Stimulated activated CD4-positive, alpha-beta T cell treated with anti-CD3 and anti-CD28 coated beads, Interleukin-4, amount 100 ng/mL, for 24 hours (primary cell): ENCODE measurements at regions not wholly inside any gene's neighbourhood (a gene's known extent, or its start where the extent isn't known, plus 50 kb on each side); places are given as distances from the start of the nearest gene placed in this dataset.
A peak's percentile ranks its signal among the peaks of the same experiment; 100 is the strongest.

ENCODE experiments used
- DNase-seq: peaks from one replicate; pipeline ENCODE4 v3.0.0-alpha.2; 2020

DNA sequence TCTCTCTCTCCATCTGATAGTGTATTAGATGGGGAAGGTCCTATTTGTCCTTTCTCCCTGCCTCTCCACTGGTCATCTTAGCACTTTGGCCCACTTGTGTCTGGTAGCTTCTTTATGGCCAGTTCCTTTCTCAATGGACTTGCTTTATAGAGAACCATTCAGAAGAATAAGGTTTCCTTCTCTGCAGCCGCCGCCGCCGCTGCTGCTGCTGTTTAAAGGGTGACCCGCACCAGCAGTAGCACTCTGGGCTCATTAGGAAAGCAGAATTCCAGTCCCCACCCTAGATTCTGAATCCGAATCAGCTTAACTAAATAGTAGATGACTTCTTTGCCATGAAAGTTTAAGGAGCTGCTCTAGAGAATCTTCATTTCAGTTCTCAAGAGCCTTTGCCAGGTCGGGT is 490.2 kb downstream of the FOXO1 start:
- DNase-seq: no peak

DNA sequence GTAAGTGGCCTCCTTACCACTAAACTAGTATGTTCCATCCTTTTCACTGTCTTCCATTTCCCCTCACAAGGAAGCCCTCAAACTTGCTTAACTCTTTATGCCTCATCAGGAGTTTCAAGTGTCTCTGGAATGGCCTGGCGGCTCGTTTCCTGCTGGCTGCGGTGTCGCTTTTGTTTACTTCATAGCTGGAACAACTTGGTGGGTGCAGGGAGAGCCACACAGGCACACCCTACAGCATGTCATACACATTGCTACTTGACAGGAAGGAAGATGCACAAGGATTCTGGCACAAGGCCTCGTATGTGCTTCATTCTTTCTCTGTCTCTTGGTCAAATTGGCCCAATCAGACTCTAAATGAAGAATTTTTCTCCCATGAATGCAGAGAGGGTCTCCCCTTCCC is 488.3 kb downstream of the FOXO1 start:
- DNase-seq: no peak

DNA sequence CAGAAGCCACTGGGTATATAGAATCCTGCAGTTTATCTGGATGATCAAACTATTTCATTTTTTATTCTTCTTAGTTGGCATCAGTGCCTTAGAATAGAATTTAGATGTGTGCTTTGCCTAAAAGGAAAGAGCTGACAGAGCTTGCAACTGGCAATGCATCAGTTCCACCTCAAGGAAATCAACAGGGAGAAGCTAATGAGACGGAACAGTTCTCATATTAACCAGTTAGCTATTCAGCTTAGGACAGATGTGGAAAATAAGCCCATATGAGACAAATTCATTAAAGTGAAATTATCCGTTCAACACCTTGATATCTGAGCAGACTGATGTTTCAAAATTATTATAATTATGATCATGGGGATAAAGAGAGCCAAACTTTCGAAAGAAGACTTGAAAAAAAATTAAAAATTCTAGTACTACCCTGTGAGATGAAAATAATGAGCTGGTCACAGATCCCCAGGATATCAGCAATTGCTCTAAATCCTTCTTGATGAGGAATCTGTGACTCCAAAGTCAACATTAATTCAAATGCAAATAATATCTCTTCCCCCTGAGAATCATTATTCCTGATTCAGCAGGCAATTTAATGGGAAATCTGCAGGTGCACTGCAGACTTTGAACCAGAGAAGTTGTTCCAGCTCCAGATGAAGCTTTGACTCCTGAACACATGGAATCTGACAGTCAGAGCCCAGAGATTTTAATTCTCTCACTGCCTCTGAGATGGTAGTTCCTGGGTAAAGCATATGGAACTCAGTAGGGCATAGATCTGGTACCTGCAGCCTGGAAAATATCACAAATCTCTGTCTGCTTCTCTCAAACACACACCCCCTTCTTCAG is 486.8 kb downstream of the FOXO1 start:
- DNase-seq: no peak

DNA sequence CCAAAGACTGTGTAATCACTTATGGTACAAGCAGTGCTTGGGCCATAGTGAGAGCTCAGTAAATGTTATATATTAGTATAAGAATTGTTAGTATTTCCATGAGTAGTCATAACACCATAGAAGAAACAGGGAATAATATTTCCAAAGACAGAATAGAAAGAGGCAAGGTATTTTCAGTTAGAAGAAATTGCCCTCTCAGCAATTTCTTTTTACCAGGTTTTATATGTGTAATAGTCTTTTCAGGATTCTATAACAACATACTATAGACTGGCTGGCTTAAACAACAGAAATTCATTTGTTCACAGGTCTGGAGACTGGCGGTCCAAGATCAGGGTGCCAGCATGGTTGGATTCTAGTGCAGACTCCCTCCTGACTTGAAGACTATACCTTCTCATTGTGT is 485.7 kb downstream of the FOXO1 start:
- no peak for DNase-seq

DNA sequence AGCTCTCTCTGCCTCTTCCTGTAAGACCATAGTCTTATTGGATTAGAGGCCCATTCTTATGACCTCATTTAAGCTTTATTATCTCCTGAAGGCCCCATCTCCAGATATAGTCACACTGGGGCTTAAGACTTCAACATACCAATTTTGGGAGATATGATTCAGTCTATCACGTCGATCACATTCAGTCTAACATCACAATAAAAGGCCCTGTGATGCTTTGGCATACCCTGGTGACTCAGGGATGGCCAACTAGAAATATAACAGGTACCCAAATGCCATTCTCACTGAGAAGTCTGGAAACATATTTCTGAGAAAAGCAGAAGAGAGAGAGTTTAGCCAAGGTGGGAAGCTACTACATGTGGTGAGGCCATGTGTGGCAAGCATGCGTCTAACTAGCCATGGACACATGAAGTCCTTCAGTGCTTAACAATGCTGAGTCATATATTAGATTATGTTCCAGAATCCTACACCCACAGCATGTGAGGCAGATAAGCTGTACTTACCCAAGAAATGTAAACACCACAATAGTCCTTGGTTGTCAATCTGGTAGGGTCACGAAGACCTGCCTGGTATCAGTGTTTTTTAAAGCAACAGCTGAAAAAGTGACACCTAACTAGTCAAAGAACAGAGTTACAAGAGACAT is 485.1 kb downstream of the FOXO1 start:
- DNase-seq: no peak

DNA sequence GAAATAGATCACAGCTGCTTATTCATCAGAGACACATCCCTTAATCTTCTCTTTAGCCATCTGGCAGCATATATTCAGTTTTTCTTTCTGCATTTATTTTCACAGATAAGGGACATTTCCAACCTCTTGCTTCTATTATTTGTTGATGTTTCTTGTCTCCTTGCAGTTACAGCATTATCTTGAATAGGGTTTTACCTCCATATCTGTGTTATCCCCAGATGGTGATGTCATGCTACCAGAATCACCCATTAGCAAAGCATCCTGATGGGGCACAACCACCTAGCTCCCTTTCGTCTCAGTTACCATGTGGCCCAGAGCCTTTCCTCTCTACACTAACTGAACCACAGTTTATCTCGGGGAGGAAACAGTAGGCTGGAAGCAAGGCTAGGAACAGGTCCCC is 483.9 kb downstream of the FOXO1 start:
- DNase-seq: no peak

DNA sequence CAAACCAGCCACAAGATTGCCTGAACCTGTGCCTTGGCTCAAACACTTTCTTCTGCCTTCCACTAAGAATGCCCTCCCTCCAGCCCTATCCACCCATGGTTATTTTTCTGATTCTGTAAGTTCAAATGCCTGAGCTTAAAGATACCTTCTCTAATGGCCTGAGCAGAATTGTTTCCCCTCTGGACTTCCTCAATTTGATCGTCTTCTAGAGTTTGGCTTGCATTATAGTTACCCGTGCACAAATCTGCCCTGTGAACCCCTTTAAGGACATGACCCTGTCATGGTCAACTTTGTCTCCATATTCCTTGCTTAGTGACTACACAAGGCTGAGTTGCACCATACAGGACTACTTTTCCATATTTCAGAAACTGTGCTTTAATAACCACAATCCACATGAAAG is 481.0 kb downstream of the FOXO1 start:
- DNase-seq: no peak

DNA sequence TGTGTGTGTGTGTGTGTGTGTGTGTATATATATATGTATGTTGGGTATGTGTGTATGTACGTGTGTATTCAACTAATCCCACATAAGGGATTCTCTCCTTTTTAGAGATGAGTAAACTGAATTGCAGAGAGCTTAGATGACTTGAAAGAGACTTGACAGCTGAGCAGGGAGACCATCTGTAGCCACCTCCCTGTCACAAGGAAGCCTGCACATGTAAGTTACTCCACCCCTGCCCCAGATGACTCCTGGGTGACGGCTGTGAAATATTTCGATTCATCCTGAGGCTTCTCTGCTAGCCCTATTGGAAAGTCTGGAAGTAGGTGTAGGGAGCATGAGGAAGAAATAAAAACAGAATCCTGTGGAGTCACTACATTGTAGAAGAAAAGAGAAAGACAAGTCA is 480.4 kb downstream of the FOXO1 start:
- DNase-seq: no peak

DNA sequence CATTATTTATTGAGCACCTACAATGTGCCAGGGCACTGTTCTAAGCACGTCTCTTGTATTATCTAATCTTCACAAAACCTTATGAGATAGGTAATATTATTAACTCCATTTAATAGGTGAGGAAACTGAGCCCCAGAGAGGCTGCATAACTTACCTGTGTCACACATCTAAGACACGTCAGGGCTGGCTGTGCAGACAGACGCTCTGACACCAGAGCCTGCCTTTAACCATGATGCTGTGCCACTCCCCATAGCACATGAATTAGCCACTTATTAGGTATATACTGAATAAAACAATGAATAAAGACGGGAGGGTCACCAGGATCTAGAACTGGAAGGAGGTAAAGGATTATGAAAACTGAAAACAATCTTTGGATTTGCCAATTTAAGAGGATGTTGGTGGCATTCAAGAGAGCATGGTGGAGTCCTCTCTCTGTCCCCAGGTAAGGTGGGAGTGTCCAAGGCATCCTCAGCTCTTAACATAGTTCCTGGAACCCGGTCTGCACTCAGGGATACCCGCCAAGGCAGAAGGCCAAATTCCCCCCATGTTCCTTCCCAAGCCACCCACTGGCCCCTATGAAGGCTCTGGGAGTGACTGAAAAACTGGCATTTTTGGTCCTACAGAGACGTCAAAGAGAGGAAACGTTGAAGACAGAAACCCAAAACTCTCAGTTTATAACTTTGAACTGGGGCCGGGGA is 479.7 kb downstream of the FOXO1 start:
- peak; percentile 13 for DNase-seq

DNA sequence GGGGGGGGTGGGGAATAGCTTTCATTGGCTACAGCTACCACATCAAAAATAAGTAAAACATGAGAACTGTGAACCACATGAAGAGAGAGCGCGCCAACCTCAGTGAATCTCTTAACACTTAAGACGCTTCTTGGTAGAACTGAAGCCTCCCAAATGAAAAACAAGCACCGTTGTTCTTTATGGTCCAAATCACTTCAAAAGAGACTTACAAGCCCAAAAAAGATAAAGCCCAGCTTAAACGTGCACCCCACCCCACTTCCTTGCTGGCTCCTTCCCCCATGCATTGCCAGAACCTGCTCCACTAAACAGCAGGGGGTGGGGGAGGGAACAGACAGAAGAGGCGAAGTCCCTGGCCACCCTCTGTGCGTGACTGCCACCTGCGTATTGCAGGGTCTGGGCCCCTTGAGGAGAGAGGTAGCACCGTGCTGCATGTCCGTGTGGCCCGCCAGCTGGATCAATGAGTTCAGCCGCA is 479.1 kb downstream of the FOXO1 start:
- DNase-seq: peak; percentile 65

DNA sequence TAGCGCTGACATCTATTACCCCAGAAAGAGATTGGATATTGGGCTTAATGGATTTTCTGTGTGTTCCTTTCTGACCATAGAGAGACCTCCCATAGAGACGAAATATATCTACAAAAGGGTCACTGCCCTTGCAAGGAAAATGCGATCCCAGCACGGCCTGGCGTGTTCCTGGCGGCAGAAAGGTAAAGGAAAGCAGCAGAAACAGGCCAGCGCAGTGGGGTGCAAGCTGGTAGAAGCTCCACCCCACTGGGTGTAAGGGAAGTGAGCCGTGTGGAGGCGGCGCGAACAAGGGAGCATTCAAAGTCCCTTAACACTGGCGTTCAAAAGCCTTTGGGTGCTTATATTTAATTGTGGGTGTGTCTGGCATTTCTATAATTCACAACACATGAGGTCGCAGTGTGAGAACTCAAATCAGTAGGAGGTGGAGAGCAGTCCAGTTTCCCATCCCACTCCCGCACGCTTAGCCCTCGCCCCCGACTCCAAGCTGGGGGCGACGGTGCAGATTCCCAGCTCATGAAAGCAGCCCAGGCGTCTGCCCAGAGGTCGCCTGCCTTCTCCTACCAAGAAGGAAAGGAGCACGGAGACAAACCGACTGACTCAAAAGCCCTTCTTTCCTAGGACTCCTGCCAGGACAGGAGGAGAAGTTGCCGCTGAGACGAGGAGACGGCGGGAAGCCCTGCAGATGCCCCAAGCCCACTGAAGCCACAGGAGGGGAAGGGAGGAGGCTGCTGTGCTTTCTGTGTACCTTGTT is 478.4 kb downstream of the FOXO1 start:
- DNase-seq: peak; percentile 45

DNA sequence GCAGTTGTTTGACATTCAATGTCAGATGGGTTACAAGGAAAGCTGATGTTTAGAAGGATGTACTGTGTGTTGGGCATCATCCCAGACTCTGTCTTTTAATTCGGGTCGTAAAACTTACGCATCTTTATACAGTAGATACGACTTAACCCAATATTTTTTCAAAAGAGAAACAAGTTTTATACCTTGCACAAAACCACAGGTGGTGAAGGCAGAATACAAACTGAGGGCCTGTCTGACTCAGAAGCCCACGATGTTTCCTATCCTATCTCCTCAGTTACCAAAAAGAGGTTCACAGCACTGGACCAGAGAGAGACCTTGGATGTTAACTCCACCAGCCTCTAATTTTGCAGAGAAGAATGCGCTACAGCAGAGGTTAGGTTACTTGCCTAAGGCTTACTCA is 477.0 kb downstream of the FOXO1 start:
- DNase-seq: peak; percentile 35

DNA sequence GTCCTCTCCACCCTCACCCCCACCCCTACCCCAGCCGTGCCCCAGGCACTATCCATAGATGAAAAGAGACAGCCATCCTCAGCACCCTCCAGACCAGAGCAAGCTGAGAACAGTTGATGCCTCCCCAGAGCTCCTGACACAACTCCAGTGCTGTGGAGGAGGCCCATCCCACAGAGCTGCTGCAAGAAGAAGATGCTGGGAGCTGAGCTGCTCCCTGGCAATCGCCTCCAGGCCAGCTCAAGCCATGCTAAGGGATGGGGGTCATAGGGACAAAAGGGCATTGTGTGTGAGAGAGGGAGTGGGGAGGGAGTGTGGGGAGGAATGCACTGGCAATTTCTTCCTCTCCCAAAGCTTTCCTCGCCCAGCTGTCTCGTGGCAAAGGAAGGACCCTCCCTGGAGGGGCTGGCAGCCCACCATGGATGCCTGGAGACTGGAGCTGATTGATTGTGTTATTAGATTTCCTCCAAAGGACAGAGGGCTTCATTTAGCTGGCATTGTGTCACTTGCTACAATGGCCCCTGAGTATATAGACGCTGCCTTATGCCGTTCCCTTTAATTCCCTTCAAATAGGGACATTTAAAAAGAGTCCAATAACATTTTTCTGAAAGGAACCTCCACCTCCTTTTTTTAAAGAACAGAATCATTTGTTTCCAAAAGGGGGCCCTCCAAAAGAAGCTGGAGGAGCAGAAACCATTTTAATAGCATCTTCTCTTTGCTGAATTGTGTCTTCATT is 476.4 kb downstream of the FOXO1 start:
- DNase-seq: no peak

DNA sequence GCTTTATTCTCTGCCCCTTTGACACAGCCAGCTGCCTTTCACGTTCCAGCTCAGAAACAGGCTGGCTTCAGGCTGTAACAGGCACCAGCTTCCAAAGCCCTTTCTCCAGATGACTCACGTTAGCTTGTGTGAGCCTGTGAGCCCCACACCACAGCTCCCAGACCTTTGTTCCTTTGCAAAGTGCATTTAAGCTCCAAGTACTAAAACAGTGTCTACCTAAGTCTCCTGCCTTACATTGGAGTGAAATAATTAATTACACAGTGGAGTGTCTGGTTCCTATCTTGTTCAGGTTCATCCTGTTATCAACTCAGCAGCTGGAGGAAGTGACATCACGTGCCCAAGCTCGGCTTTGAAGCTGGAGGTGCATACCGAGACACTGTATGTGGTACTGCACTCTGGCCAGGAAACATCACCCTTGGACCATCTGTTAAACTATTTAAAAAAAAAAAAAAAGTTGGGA is 475.8 kb downstream of the FOXO1 start:
- peak; percentile 67 for DNase-seq

DNA sequence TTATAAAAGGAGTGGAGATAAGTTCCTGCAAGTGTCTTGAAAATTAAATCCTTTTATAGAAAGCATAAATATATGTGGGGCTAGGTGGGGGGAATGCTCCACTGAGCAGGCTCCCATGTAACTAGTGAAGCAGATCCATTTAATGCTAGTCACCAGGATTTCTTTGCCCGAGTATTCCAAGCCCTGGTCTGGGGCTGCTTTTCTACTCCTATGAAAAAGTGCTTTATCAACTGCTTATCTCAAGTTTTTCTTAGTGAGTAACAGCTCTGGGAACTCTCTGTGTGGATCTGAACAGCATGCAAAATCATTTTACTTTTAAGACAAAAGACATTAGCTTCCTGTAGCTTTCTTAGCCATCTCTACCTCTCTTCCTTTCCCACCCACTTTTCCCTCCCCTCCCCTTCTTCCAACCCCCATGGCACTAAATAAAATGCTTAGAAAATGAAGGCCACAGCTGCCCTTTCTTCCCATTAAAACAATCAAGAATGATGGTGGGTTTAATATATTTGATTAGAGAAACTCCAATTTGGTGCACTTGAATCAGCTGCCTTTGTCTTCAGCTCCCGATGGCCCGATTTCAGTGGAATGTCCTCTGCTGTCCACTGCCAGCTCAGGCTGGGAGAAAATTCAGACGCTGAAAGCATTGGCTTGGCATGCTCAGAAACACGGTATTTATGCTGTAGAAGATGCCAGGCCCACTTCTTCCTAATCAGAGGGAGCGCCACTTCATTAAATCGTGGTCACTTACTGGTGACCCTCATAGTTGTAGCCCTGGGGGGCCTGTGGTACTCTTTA is 475.1 kb downstream of the FOXO1 start:
- DNase-seq: no peak

DNA sequence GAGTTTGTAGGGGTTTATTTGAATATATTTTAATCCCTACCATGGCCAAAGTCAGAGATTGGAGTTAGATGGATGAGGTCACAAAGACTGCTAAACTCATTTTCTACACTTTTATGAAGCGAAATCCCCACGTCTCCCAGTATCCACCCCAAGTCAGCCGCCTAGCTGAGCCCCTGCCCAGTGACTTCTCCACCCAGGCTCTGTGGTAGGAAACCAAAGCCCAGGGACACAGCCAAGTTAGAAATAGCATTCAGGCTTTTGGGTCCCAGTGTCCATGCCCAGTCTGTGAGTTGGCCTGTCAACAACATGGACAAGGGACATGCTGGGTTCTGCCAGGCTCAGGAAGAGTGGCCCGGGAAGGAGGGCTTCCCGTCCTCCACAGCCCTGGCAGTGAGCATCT is 474.0 kb downstream of the FOXO1 start:
- no peak for DNase-seq

DNA sequence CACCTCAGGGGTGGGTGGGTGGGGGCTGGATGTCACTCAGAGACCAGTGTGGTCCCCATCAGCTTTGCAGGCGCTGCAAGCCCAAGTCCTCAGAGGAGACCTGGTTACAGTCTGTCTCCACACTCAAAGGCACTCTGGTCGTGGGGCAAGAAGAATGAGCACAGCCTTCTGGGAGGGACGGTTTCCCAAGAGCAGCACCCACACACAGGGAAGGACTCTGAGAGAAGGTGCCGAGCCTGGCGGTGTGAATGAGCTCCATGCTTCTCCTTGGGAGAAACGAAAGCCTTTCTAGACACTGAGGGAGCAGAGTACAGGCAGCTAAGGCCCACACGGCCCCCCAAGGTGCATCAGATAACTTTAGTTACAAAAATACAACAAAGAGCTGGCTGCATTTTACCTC is 473.6 kb downstream of the FOXO1 start:
- no peak for DNase-seq

DNA sequence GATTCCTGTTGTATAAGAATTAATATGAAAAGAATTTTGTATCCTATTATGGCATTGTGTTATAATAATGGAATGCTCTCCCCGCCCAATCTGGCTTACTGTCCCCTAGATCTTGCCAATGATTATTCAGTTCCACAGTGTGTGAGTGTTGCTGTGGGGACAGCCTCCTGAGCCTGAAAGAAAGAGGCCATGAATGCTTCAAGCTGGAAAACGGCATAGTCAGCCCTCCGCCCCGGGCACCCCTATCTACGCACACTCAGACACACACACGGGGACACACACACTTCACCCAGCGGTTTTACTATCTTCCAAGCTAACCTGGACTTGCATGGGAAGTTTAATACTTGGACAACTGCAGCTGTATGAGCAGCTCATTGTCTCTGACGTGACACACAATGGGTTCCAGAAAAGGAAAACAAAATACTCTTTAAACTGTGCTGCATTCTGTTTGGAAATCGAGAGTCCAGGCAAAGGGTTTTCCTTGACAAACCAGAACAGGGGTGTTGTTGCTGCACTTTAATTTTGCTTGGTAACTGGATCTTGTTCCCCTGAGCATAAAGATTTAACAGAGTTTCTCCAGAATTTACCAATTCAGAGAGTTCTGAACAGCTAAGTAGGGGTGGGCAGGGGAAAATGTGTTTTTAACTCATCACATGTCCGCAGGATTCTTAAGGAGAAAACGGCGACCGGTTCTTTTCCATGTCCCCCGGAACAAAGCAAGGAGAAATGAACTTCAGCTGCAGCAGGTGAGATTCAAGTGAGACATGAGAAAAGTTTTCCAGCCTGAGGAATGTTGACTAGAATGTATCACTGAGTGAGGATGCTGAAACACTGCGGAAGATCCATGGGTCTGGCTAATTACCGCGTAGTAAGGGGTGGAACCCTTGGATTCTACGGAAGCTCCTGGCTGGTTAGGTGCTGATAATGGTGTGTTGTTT is 472.9 kb downstream of the FOXO1 start:
- no peak for DNase-seq

DNA sequence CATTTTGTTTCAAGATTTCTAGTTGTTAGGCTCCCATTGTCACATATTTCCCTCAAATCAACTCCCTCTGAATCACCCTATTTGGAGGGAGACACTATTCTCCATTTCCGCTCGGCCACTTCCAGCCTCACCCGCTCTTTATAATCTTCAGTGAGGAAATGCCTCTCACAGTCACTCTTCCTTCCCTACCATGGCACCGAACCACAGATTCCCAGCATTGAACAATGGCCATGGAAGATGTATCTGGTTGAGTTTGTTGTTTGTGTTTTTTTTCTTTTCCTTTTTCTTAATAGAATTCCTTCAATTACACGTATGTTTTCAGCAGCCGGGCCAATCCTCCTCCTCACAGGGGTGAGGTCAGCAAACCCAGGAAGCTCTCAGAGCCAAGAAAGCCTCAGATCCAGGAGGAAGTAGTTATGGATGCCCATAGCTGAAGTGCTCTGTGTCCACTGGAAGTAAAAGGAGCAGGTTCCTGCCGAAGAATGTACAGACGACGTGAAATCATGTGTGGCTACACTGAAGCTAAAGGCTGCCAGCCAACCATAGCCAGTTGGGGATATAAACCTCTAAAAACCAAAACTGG is 472.1 kb downstream of the FOXO1 start:
- DNase-seq: no peak

DNA sequence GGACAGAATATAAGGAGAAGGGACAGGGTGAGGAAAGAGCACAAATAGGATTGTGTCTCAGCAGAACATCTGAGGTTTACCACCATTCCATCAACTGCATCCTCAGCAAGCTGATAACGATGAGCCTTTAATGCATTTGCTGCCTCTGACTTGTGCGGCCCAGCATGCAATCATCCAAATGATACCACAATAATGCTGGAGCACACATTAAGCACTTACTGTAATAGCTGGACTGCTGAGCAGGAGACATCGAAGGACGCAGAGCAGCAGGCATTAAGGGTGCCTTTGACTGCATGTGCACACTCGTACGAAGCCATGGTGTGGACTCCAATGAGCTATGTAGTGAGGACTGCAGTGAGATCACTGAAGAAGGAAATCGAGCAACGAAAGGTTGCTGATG is 469.4 kb downstream of the FOXO1 start:
- DNase-seq: no peak
